ENCODE measurements at regions not wholly inside any gene's neighbourhood (a gene's known extent, or its start where the extent isn't known, plus 50 kb on each side); places are given as distances from the start of the nearest gene placed in this dataset.

DNA sequence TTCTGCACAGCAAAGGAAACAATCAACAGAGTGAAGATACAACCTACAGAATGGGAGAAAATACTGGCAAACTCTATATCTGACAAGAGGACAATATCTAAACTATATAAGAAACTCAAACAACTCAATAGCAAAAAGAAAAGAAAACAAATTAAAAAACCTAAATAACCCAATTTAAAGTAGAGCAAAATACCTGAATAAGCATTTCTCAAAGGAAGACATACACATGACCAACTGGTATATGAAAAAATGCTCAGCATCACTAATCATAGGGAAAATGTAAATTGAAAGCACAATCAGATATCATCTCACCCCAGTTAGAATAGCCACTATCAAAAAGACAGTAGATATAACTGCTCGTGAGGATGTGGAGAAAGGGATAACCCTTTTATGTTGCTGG is 87.8 kb upstream of the FOXA2 start:
- Histone ChIP-seq H3K9me3 (no peaks in the 10 kb centered on the region), H3K27me3 (replicated peaks; ENCODE audit: insufficient read depth) (no peaks in the 10 kb centered on the region), H3K4me1 (replicated peaks) (no peaks in the 10 kb centered on the region), H3K27ac (no peak overlapping the region), H3K4me3 (no peak overlapping the region), H3K36me3 (no peaks in the 10 kb centered on the region)
- intact Hi-C loops (cut with DNase I): no loop called here
- WGBS: 89% methylated on average over 1 of the region's 1 CpG
- no peak for DNase-seq (ENCODE audit: low spot score)
- no peak for TF ChIP-seq POLR2AphosphoS5 (IDR thresholded peaks at IDR 0.05)
- no peak for TF ChIP-seq POLR2A (IDR thresholded peaks at IDR 0.05)
- TF ChIP-seq, protein P1, sequence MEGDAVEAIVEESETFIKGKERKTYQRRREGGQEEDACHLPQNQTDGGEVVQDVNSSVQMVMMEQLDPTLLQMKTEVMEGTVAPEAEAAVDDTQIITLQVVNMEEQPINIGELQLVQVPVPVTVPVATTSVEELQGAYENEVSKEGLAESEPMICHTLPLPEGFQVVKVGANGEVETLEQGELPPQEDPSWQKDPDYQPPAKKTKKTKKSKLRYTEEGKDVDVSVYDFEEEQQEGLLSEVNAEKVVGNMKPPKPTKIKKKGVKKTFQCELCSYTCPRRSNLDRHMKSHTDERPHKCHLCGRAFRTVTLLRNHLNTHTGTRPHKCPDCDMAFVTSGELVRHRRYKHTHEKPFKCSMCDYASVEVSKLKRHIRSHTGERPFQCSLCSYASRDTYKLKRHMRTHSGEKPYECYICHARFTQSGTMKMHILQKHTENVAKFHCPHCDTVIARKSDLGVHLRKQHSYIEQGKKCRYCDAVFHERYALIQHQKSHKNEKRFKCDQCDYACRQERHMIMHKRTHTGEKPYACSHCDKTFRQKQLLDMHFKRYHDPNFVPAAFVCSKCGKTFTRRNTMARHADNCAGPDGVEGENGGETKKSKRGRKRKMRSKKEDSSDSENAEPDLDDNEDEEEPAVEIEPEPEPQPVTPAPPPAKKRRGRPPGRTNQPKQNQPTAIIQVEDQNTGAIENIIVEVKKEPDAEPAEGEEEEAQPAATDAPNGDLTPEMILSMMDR (IDR thresholded peaks at IDR 0.05): no peak

DNA sequence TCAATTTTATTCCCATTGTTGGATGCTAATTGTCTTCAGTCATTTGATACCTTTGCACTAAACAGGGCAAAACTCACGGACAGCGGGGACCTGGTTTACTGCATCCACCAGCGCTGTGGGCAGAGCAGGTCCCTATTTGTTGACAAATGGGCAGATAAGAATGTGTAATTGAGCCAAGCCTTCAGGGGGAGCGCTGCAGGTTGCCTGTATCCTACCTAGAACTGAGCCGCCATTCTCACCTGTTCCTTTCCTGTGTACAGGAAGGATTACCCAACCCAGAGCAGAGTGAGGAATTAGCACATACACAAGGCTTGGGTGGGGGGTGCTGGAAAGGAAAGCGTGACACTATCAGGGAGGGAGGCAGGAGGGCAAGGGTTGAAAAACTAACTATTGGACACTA is 89.1 kb upstream of the FOXA2 start:
- no peaks in the 10 kb centered on the region for H3K27me3 ChIP-seq (replicated peaks; ENCODE audit: insufficient read depth)
- TF ChIP-seq POLR2A (IDR thresholded peaks at IDR 0.05): no peak
- no peak for TF ChIP-seq POLR2AphosphoS5 (IDR thresholded peaks at IDR 0.05)
- TF ChIP-seq, protein P1 (IDR thresholded peaks at IDR 0.05): no peak
- H3K36me3 ChIP-seq: no peaks in the 10 kb centered on the region
- DNase-seq (ENCODE audit: low spot score): no peak
- H3K9me3 ChIP-seq: no peaks in the 10 kb centered on the region
- H3K4me3 ChIP-seq: no peak overlapping the region
- intact Hi-C loops (cut with DNase I): no loop called here
- whole genome bisulfite sequencing: 55% methylated on average over 6 of the region's 6 CpGs
- H3K4me1 ChIP-seq (replicated peaks): no peaks in the 10 kb centered on the region
- H3K27ac ChIP-seq: no peak overlapping the region

DNA sequence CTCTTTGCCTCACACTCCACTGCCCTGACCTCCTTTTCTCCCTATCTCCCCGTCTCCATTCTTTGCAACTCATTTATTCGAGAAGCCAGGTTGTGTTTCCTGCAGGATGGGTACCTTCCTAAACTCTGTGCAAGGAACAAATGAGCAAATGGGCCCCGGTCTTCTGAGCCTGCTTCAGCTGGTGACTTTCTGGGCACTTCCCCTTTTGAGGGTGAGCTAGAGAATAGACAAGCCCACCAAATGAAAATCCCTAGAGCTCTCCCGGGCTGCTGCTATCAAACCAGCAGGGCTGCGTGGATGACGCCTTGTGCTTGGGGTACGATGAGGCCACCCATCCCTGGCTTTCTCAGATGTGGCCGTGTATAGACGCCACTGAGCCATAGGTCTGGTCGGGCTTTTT is 91.0 kb upstream of the FOXA2 start:
- Histone ChIP-seq H3K27ac (no peak overlapping the region), H3K4me1 (replicated peaks) (no peaks in the 10 kb centered on the region), H3K9me3 (no peaks in the 10 kb centered on the region), H3K27me3 (replicated peaks; ENCODE audit: insufficient read depth) (no peaks in the 10 kb centered on the region), H3K36me3 (no peaks in the 10 kb centered on the region), H3K4me3 (no peak overlapping the region)
- no peak for DNase-seq (ENCODE audit: low spot score)
- no peak for TF ChIP-seq POLR2A (IDR thresholded peaks at IDR 0.05)
- TF ChIP-seq POLR2AphosphoS5 (IDR thresholded peaks at IDR 0.05): no peak
- TF ChIP-seq, protein P1 (IDR thresholded peaks at IDR 0.05): no peak
- WGBS: 82% methylated on average over 10 of the region's 10 CpGs
- intact Hi-C loops (cut with DNase I): no loop called here

DNA sequence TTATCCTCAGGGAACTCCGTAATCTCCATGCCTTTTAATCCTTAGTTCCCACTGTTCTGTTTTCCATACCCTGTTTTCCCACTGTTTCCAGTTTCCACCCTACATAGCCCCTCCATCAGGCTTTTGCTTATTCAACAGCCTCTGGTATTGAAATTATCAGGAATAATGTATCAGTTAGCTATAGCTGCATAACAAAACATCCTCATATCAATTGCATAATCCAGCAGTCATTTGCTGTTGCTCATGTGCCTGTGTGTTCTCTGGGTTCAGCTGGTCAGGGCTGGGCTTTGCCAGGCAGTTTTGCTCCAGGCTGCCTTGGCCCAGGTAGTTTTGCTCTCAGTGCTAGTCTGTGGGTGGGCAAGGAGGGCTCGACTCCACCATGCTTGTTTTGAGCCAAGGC is 94.3 kb upstream of the FOXA2 start:
- no peak for TF ChIP-seq POLR2AphosphoS5 (IDR thresholded peaks at IDR 0.05)
- TF ChIP-seq POLR2A (IDR thresholded peaks at IDR 0.05): no peak
- TF ChIP-seq, protein P1 (IDR thresholded peaks at IDR 0.05): no peak
- Histone ChIP-seq H3K4me1 (replicated peaks) (no peaks in the 10 kb centered on the region), H3K4me3 (no peak overlapping the region), H3K9me3 (no peaks in the 10 kb centered on the region), H3K27ac (no peak overlapping the region), H3K36me3 (no peaks in the 10 kb centered on the region), H3K27me3 (replicated peaks; ENCODE audit: insufficient read depth) (no peaks in the 10 kb centered on the region)
- 91% methylated on average over 2 of the region's 2 CpGs for WGBS
- intact Hi-C loops (cut with DNase I): no loop called here
- DNase-seq (ENCODE audit: low spot score): no peak

- Histone ChIP-seq H3K27ac (no peak overlapping the region), H3K4me3 (no peak overlapping the region), H3K36me3 (no peaks in the 10 kb centered on the region), H3K4me1 (replicated peaks) (no peaks in the 10 kb centered on the region), H3K27me3 (replicated peaks; ENCODE audit: insufficient read depth) (no peaks in the 10 kb centered on the region), H3K9me3 (no peaks in the 10 kb centered on the region)
- no peak for TF ChIP-seq POLR2A (IDR thresholded peaks at IDR 0.05)
- TF ChIP-seq POLR2AphosphoS5 (IDR thresholded peaks at IDR 0.05): no peak
- TF ChIP-seq, protein P1 (IDR thresholded peaks at IDR 0.05): no peak
- intact Hi-C loops (cut with DNase I): no loop called here
- DNase-seq (ENCODE audit: low spot score): no peak
- WGBS: 72% methylated on average over 4 of the region's 4 CpGs
Observed at GRCh38 chr20:22679197-22679596, 94.8 kb upstream of the FOXA2 start.

Data from prostate gland (tissue), 2 donors.